ENCODE measurements at regions not wholly inside any gene's neighbourhood (a gene's known extent, or its start where the extent isn't known, plus 50 kb on each side); places are given as distances from the start of the nearest gene placed in this dataset.

GRCh38 chr17:410543-411401 lies 58.2 kb upstream of the RPH3AL start:
- Histone ChIP-seq H3K9me3 (ENCODE audit: control insufficient read depth, insufficient read depth, low read depth, low read length) (no peaks in the 10 kb centered on the region), H3K27ac (ENCODE audit: low read length) (peak overlapping the region; percentile 49), H3K27me3 (ENCODE audit: control insufficient read depth, insufficient read depth, low read length) (no peaks in the 10 kb centered on the region), H3K4me3 (ENCODE audit: low read depth in 2 of 2, low read length in 2 of 2) (peak overlapping the region; percentile 61 to 73), H3K36me3 (ENCODE audit: control insufficient read depth, insufficient read depth, low read length) (no peaks in the 10 kb centered on the region), H3K4me1 (ENCODE audit: control insufficient read depth, insufficient read depth, low read length) (peaks cover 2% of the 10 kb centered on the region; the same call in 1 of the 2 replicates)
- intact Hi-C loops (cut with micrococcal nuclease; ENCODE audit: unreplicated experiment) = no loop called here
- DNase-seq (ENCODE audit: low read depth, low spot score) (no peak), ATAC-seq (peak; percentile 35)
- in situ Hi-C loops (cut with HindIII; ENCODE audit: low pct_unique_long_range_greater_than_20kb, low sequenced_read_pairs) = no loop called here
- ChIA-PET CTCF (interaction anchor here (0.6 kb wide), 3 partner anchors 153 to 304 kb away, joined by 5 to 6 read pairs (median 5); partner anchors contain the start of gene VPS53), POLR2A (no interaction called here)
- no TSS peak for BruUV-seq (replicated peaks)
- TF ChIP-seq TCF7L2 (IDR thresholded peaks at IDR 0.05; ENCODE audit: low read depth, low read length) (no peak), CTCF (IDR thresholded peaks at IDR 0.05) (no peak)

DNA sequence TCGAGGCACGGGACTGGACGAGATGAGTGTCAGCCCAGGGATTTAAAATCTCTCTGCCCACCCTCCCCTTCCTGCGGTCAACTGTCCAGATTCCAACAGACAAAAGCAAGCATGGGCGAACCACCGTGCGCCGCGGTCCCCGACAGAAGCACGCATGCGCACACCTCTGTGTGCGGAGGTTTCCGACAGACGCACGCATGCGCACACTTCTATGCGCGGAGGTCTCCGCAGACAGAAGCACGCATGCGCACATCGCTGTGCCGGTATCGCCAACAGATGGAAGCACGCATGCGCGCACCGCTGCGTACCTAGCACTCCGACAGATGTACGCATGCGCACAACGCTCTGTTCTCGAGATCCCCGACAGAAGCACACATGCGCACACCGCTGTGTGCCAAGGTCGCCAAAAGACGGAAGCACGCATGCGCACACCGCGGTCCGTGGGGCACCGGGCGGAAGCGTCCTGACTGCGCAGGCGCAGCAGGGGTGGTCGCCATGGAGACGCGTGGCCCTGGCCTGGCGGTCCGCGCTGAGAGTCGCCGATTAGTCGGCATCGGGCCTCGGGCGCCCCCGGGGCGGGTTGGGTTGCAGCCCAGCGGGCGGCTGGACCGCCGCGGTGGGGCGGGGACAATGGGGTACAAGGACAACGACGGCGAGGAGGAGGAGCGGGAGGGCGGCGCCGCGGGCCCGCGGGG lies 57.4 kb upstream of the RPH3AL start:
- intact Hi-C loops (cut with micrococcal nuclease; ENCODE audit: unreplicated experiment) = no loop called here
- POLR2A ChIA-PET = no interaction called here
- TF ChIP-seq, protein P1, sequence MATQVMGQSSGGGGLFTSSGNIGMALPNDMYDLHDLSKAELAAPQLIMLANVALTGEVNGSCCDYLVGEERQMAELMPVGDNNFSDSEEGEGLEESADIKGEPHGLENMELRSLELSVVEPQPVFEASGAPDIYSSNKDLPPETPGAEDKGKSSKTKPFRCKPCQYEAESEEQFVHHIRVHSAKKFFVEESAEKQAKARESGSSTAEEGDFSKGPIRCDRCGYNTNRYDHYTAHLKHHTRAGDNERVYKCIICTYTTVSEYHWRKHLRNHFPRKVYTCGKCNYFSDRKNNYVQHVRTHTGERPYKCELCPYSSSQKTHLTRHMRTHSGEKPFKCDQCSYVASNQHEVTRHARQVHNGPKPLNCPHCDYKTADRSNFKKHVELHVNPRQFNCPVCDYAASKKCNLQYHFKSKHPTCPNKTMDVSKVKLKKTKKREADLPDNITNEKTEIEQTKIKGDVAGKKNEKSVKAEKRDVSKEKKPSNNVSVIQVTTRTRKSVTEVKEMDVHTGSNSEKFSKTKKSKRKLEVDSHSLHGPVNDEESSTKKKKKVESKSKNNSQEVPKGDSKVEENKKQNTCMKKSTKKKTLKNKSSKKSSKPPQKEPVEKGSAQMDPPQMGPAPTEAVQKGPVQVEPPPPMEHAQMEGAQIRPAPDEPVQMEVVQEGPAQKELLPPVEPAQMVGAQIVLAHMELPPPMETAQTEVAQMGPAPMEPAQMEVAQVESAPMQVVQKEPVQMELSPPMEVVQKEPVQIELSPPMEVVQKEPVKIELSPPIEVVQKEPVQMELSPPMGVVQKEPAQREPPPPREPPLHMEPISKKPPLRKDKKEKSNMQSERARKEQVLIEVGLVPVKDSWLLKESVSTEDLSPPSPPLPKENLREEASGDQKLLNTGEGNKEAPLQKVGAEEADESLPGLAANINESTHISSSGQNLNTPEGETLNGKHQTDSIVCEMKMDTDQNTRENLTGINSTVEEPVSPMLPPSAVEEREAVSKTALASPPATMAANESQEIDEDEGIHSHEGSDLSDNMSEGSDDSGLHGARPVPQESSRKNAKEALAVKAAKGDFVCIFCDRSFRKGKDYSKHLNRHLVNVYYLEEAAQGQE (IDR thresholded peaks at IDR 0.05; ENCODE audit: insufficient read depth in 1 of 2, low read depth in 2 of 2, low read length in 1 of 2) = no peak
- TF ChIP-seq POLR2AphosphoS5 (IDR thresholded peaks at IDR 0.05; ENCODE audit: low read depth, low read length) (peak; percentile 81), TCF7L2 (IDR thresholded peaks at IDR 0.05; ENCODE audit: low read depth, low read length) (no peak), SIN3A (IDR thresholded peaks at IDR 0.05; ENCODE audit: borderline replicate concordance, insufficient read depth, low read depth, low read length) (peak; percentile 94), CTCF (IDR thresholded peaks at IDR 0.05) (no peak)

More for the DNA sequence above, 57.4 kb upstream of the RPH3AL start:
- BruUV-seq (replicated peaks) = no TSS peak
- DNase-seq (ENCODE audit: low read depth, low spot score) (peak; percentile 100), ATAC-seq (peak; percentile 94)
- peaks cover 2% of the 10 kb centered on the region; the same call in 1 of the 2 replicates for H3K4me1 ChIP-seq (ENCODE audit: control insufficient read depth, insufficient read depth, low read length)
- CTCF ChIA-PET = interaction anchor here (0.6 kb wide), 1 partner anchor 154 kb away, joined by 5 read pairs; no protein-coding TSS in a partner anchor
- H3K36me3 ChIP-seq (ENCODE audit: control insufficient read depth, insufficient read depth, low read length) = no peaks in the 10 kb centered on the region
- no peaks in the 10 kb centered on the region for H3K9me3 ChIP-seq (ENCODE audit: control insufficient read depth, insufficient read depth, low read depth, low read length)
- in situ Hi-C loops (cut with HindIII; ENCODE audit: low pct_unique_long_range_greater_than_20kb, low sequenced_read_pairs) = no loop called here
- H3K27me3 ChIP-seq (ENCODE audit: control insufficient read depth, insufficient read depth, low read length) = no peaks in the 10 kb centered on the region
- H3K4me3 ChIP-seq (ENCODE audit: low read depth in 2 of 2, low read length in 2 of 2) = peak overlapping the region; percentile 71 to 73
- peak overlapping the region; percentile 92 for H3K27ac ChIP-seq (ENCODE audit: low read length)

All from Panc1 (cell line).